Psoas muscle (tissue), 7 donors: ENCODE measurements at regions not wholly inside any gene's neighbourhood (a gene's known extent, or its start where the extent isn't known, plus 50 kb on each side); places are given as distances from the start of the nearest gene placed in this dataset.
"Not testable (repeated sequence)": the region's sequence is repeated elsewhere in the genome, so short reads cannot be mapped to it uniquely, and the experiment has no call there.

ENCODE experiments used
- ATAC-seq, 4 donors: fragments of 200-7000 bp; cut with Tn5 transposase; one replicate each; pipeline ENCODE4 v1.9.1; 2020; ENCODE audit warnings: moderate library complexity in 3 of 4, mild to moderate bottlenecking in 2 of 4
- DNase-seq, 2 donors: peaks; one replicate each; pipeline ENCODE4 v3.0.0-alpha.2; 2020
- H3K27ac ChIP-seq: fragments of 200-600 bp; one replicate; pipeline ENCODE4 v1.8.0; 2022
- H3K27me3 ChIP-seq, 3 donors: fragments of 200-600 bp in 1 of 3; one replicate each; pipeline versions ENCODE4 v1.6.1 to v1.8.0; 2013 to 2022; ENCODE audit warnings: low read length in 2 of 3, mild to moderate bottlenecking in 2 of 3, moderate library complexity in 1 of 3; ENCODE audit not compliant: insufficient read depth in 3 of 3
- H3K36me3 ChIP-seq, 2 donors: fragments of 200-600 bp in 1 of 2; one replicate each; pipeline versions ENCODE4 v1.6.1 to v1.8.0; 2013 to 2022; ENCODE audit warnings: low read depth in 1 of 2, mild to moderate bottlenecking in 1 of 2, moderate library complexity in 1 of 2; ENCODE audit not compliant: insufficient read depth in 1 of 2
- H3K4me1 ChIP-seq: fragments of 200-600 bp; one replicate; pipeline ENCODE4 v1.8.0; 2022
- H3K4me3 ChIP-seq: fragments of 200-600 bp; one replicate; pipeline ENCODE4 v1.8.0; 2022; ENCODE audit warnings: mild to moderate bottlenecking
- H3K9me3 ChIP-seq: fragments of 200-600 bp; one replicate; pipeline ENCODE4 v1.8.0; 2022
- WGBS, 3 donors: extraction: QIAGEN DNeasy Blood & Tissue Kit; methylation state at CpG; one replicate each; pipeline versions ENCODE4 v1.1.6 to v1.1.7; 2013; 5-methylcytosine and 5-hydroxymethylcytosine counted together
- intact Hi-C, 2 donors: fragments of 100-400 bp; cut with DNase I; formaldehyde crosslinking; loops; one replicate each; pipeline versions ENCODE4 v1.11.0 to v1.14.2; 2022
- TF ChIP-seq, protein P1 (sequence below): fragments of 200-600 bp; IDR thresholded peaks from one replicate; pipeline ENCODE4 v1.8.0; 2022; ENCODE audit warnings: antibody characterized with exemption
- donor health status: healthy with polysubstance abuse.
- donor health status: DM: no; HTN: no; CAD: no; lungs with moderate emphysema.
- donor health status: Bipolar disorder and iron deficiency.
- donor health status: healthy.
- donor health status: DM: yes; HTN: yes; CAD: no.
- donor health status: DM: no; HTN: no; CAD: no.
- donor health status: DM: yes; HTN: yes; CAD: no.

DNA sequence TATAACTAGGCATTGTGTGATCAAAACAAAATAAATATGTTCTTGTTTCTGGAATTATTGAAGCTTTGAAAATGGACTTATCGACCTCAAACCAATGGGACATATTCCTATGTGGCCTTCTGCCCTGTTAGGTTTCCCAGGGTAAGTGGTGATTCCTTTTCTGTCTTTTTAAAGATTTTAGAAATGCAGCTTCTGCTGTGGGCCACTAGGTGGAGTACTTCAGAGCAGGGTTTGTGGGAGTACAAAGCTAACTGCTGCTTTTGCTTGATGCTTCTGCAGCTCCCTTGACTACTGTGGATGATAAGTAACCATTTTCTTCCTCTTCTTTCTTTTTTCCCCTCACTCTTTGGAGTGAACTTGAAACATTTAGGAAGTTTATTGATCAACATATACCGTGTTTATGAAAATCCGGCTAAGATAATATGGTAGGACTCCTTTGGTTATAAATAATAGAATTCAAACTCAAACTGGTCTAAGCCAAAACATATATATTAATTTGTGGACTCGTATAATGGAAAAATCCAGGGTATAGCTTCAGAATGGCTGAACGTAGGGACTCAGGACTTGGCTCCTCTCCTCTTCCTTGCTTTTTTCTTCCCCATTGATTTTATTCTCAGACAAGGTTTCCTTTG, 1737.7 kb upstream of the DEFB115 start:
- DNase-seq, H3K4me3 ChIP-seq, H3K9me3 ChIP-seq, H3K27ac ChIP-seq, intact Hi-C loops, ATAC-seq, H3K36me3 ChIP-seq, H3K4me1 ChIP-seq, H3K27me3 ChIP-seq: not testable (repeated sequence)
- WGBS, 3 donors, result 37 to 47% (median 40%) methylated on average over 5 of the region's 5 CpGs
- TF ChIP-seq, protein P1, sequence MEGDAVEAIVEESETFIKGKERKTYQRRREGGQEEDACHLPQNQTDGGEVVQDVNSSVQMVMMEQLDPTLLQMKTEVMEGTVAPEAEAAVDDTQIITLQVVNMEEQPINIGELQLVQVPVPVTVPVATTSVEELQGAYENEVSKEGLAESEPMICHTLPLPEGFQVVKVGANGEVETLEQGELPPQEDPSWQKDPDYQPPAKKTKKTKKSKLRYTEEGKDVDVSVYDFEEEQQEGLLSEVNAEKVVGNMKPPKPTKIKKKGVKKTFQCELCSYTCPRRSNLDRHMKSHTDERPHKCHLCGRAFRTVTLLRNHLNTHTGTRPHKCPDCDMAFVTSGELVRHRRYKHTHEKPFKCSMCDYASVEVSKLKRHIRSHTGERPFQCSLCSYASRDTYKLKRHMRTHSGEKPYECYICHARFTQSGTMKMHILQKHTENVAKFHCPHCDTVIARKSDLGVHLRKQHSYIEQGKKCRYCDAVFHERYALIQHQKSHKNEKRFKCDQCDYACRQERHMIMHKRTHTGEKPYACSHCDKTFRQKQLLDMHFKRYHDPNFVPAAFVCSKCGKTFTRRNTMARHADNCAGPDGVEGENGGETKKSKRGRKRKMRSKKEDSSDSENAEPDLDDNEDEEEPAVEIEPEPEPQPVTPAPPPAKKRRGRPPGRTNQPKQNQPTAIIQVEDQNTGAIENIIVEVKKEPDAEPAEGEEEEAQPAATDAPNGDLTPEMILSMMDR, result peak; percentile 15

DNA sequence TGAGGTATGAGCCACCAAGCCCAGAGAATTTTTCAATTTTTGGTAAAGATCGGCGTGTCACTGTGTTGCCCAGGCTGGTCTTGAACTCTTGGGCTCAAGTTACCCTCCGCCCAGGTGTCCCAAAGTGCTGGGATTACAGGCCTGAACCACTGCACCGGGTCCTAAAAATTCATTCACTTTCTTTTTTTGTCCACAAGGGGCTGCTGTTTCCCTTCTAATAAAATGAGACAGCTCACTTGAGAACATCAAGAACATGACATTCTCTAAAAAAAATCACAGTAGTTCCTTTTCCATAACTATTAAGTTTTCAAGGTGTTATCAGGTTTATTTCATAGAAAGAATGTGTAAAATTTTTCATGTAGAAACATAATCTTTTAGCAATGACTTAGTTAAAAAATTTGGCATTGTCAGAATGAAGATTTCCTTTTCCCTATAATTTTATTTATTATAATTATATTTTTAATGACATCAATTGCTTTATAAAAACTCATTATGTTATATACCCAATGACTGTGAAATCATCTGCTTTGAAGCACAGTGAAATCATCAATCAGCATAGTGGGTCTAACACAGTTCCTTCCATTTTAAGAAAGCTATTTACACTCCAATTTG, 1723.8 kb upstream of the DEFB115 start:
- DNase-seq, H3K27ac ChIP-seq, intact Hi-C loops, H3K36me3 ChIP-seq, H3K4me3 ChIP-seq, H3K9me3 ChIP-seq, ATAC-seq, H3K4me1 ChIP-seq, H3K27me3 ChIP-seq: not testable (repeated sequence)
- WGBS, 3 donors, result 31 to 37% (median 34%) methylated on average over 4 of the region's 4 CpGs

DNA sequence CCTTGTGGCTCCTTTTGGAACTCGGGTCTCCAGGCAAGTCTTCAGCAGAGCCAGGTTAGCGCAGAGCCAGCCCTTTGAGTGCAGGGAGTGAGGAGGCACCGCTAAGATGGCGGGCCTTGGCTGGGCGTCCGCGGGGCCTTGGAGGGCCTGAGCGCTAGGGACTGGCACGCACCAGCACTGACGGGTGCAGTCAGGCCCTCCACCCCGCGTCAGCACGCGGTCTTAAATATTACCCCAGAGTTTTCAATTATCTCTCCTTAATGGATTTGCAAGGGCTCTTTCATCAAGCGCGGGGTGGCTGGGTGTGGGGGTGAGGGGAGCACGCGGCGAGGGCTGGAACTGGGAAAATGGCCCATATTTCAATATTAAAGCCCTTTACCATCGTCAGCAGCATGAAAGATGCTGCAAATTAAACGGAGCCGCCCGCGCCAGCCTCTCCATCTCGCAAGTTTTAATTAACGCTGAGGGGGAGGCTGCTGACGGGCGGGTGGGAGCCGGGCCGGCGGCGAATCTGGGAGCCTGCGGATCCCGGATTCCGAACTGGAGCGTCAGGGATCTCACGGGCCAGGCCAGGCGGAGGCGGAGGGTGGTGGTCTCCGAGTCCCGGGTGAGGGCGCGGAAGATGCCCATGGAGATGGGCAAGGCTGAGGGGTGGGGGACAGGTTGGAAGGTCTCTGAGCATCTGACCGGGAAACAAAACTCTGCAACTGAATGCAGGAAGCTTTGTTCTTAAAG, 1690.4 kb upstream of the DEFB115 start:
- H3K9me3 ChIP-seq, intact Hi-C loops, ATAC-seq, H3K27ac ChIP-seq, H3K27me3 ChIP-seq, DNase-seq, H3K4me1 ChIP-seq, H3K4me3 ChIP-seq, H3K36me3 ChIP-seq: not testable (repeated sequence)
- WGBS, 3 donors, result 44 to 65% (median 48%) methylated on average over 37 to 44 of the region's 44 CpGs

DNA sequence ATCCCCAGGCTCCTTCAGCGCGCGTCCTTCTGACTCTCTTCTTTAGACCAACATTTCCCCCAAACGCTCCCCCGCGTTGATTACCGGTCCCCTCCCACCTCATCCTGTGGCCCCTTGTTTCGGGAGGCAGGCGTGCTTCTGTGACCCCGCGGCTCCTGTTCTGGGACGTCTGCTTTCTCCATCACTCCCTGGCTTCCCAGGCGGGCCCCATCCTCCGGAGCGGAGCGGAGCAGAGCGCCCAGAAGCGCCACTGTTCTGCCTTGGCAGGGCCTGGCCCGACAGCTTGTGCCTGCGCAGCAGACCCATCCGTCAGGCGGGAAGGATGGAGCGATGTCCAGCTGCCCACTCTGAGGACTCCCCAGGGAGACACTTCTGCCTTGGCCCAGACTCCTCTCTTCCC, 1689.8 kb upstream of the DEFB115 start:
- H3K27ac ChIP-seq, H3K27me3 ChIP-seq, H3K4me3 ChIP-seq, H3K36me3 ChIP-seq, ATAC-seq, intact Hi-C loops, H3K4me1 ChIP-seq, H3K9me3 ChIP-seq, DNase-seq: not testable (repeated sequence)
- 34 to 69% (median 55%) methylated on average over 3 to 23 of the region's 23 CpGs for WGBS, 3 donors

DNA sequence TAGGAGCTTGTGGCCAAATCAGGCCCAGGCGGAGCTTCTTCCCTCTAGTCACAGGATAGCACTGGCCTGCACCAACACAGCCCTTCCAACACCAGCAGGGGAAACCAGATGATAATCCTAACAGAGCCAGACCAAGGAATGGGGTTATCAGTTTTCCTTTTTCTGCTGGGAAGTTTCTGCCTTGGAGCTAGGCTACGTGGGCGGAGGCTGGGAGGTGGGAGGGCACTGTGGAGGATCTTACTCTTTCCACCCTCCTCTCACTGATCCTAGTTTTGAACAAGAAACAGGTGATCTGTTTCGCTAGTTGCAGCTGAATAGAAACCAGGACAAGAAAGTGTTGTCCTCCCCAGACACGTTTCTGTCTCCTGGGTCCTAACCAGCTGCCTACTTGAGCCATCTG, 1687.3 kb upstream of the DEFB115 start:
- H3K27me3 ChIP-seq, H3K36me3 ChIP-seq, H3K9me3 ChIP-seq, ATAC-seq, H3K4me3 ChIP-seq, H3K4me1 ChIP-seq, intact Hi-C loops, H3K27ac ChIP-seq, DNase-seq: not testable (repeated sequence)
- WGBS, 3 donors, result 53 to 86% (median 64%) methylated on average over 3 to 5 of the region's 5 CpGs

DNA sequence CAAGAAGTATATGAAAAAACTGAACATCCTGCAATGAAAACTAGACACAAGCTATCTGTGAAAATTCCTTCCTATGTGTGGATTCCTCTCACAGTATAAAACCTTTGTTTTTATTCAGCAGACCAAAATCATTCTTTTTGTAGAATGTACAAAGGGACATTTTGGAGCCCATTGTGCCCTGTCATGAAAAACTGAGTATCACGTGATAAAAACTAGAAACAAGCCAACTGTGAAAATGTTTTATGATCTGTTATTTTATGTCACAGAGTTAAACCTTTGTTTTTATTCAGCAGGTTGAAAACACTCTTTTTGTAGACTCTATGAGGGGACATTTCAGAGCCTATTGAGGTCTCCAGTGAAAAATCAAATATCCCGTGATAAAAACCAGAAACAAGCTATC, 1667.9 kb upstream of the DEFB115 start:
- H3K27ac ChIP-seq, H3K9me3 ChIP-seq, H3K27me3 ChIP-seq, ATAC-seq, H3K36me3 ChIP-seq, intact Hi-C loops, H3K4me1 ChIP-seq, H3K4me3 ChIP-seq, DNase-seq: not testable (repeated sequence)
- 71 to 82% (median 74%) methylated on average over 2 of the region's 2 CpGs for WGBS, 3 donors

DNA sequence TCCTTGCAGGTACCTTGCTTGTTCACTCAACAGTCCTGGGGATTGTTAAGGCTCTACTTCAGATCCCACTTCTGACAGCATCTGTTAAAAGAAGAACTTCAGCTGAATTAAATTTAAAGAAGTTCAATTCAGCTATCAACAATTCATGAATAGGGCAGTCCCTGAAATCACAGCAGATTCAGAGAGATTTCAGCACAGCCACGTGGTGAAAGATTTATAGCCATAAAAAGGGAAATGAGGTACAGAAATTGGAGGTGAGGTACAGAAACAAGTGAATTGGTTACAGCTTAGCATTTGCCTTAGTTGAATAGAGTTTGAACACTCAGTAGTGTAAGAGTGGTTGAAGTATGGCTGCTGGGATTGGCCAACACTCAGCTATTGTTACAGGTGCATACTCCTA, 1653.3 kb upstream of the DEFB115 start:
- DNase-seq, H3K27me3 ChIP-seq, H3K27ac ChIP-seq, intact Hi-C loops, H3K9me3 ChIP-seq, H3K4me1 ChIP-seq, H3K4me3 ChIP-seq, H3K36me3 ChIP-seq, ATAC-seq: not testable (repeated sequence)
- 3 to 23% (median 15%) methylated on average over 1 of the region's 1 CpG for WGBS, 3 donors

DNA sequence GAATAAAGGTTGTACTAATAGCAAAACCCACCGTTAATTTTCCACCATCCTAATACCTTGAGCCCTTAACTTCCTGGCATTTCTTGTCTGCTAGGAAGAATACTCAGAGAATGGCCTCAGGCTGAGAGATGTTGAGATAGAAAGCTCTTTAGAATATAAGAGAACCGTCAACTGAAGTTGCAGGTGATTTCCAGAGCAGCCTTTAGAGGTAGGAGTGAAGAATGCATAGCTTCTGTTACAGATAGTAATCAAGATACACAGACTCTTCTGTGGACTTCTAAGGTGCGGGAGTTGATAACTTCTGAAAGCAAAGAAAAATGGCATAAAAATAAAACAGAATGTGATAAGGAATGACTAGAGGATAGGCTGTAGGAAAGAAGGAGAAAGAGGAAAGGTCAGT, 1651.3 kb upstream of the DEFB115 start:
- H3K4me3 ChIP-seq, H3K27ac ChIP-seq, H3K9me3 ChIP-seq, ATAC-seq, H3K4me1 ChIP-seq, H3K36me3 ChIP-seq, DNase-seq, H3K27me3 ChIP-seq, intact Hi-C loops: not testable (repeated sequence)
- 55 to 70% (median 67%) methylated on average over 3 of the region's 3 CpGs for WGBS, 3 donors

DNA sequence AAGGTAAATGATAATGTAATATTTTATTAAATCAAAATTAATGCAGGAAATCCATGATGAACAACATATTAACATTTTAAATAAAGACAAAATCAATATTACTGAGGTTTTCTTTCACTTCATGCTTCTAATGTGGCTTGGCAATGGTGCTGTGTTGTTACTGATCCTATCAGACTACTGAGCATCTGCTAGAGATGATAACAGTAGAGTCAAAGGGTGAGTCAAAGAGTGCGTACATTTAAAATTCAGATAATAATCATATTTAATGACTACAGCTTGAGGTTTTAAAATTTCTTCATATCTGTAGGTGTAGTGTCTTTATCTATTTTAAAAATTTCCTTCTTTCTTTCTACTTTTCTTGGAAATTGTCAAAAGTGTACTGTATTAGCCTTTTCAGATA, 1628.1 kb upstream of the DEFB115 start:
- intact Hi-C loops, H3K27me3 ChIP-seq, ATAC-seq, H3K4me3 ChIP-seq, H3K4me1 ChIP-seq, DNase-seq, H3K27ac ChIP-seq, H3K9me3 ChIP-seq, H3K36me3 ChIP-seq: not testable (repeated sequence)
- WGBS, 3 donors, result 61 to 100% (median 96%) methylated on average over 1 of the region's 1 CpG
